HG03066 (cell line): ENCODE measurements at regions not wholly inside any gene's neighbourhood (a gene's known extent, or its start where the extent isn't known, plus 50 kb on each side); places are given as distances from the start of the nearest gene placed in this dataset.

Experiments used
- ATAC-seq: cut with Tn5 transposase; IDR thresholded peaks from one replicate; pipeline ENCODE4 v1.9.1; 2021; ENCODE audit warnings: low read depth; ENCODE audit not compliant: unreplicated experiment

DNA sequence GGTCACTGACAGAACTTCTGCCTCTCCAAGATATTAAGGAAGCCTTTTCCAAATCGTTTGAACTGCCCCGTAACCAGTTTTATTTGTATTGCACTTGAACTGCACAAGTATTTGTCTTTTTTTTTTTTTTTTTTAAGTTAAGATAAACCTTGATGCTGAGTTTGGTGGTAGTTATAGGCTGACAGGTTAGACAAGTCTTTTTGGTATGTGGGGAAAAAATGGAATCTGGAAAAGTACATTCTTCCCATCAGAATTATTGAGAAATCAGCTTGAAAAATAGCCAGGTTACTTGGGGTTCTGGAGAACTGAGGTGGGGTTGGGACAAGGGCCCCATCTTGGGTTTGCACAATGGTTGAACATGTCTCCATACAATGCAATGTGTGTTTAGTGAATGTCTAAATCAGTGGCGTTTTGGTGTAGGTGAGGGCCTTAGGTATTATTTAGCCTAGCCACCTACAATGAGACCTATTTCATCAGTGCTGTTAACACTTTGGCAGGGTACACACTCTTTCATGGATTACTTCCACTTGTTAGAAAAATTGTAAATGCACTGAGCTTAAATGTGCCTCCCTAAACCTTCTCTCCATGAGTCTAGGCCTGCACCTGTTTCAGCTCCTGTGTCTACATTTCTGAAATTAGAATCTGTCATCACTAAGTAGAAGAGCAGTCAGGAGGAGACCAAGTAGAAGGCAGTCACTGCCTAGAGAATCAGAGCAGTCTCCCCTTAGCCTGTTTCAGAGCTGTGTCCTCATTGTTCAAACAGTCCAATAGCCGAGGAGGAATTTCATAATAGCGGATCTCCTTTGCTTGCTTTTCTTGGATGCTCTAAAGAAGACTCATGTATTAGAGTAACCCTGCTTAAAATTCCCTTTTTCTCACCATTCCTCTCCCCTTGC is 140.0 kb upstream of the HMHB1 start:
- ATAC-seq, result no peak

DNA sequence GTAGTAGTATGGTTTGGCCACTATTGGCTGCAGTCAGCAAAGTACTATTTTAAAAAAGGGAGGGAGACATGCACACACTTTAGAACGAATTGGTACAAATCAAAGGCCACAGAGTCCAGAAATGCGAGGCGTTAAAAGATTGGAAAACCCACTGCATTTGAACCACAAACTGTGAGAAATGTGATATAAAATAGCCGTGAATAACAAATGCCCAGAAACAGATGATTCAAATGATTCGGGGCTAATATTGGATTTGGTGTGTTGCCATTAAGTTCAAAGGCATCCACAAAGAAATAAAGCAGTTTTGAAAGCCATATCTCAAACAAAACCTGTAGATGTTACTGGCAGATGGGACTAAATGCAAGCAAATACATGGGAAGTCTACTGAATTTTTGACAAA is 140.9 kb upstream of the HMHB1 start:
- no peak for ATAC-seq

- ATAC-seq, result no peak
These were observed 146.1 kb upstream of the HMHB1 start for GRCh38 chr5:143665866-143666265.

DNA sequence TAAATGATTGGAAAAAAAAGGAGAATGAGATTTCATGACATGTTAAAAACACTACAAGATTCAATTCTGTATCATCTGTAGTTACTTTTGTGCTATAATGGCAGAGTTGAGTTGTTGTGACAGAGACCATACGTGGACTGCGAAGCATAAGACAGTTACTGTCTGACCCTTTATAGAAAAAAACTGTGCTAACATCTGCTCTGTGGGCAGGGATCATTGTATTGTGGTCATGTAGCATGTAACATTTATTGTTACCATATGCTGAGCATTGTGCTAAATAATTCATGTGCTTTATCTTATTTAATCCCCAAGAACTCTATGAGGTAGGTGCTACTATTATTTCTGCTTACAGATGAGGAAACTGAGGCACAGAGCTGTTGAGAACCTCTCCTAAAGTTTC is 147.3 kb upstream of the HMHB1 start:
- ATAC-seq, result no peak

DNA sequence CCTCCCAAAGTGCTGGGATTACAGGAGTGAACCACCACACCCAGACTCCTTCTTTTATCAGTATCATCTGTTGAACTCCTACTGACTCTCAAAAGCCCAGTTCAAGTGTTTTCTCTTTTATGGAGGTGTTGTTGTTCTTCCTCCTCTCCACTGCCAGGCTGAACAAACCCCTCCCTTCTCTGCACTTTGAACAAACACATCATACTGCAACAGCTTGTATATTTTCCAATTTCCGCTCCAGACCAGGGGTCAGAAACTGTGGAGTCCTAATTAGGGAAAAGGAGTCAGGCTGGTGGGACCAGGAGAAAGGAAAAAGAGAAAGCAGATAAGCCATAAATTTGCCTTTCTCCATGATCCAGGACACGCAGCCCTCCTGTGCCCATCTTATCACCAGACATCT is 148.1 kb upstream of the HMHB1 start:
- ATAC-seq, result no peak

- no peak for ATAC-seq
These were observed 149.9 kb upstream of the HMHB1 start for GRCh38 chr5:143662020-143662419.

DNA sequence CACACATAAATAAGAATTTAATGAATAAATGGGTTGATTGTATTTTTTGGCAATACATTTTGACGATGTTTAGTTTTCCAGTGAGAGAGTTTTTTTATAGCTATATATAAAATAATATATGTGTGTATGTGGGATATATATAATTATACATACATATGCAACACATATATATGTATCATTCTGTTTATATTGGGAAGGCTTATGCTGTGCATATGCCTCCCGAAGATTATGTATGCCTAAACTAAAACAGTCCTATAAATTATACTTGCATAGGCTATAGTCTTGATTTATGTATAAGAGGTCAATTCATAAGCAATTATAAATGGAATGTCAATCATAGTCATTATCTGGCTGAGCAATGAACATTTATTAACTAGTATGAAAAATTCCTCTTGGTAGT is 151.3 kb upstream of the HMHB1 start:
- ATAC-seq, result no peak

GRCh38 chr5:143659599-143660238 is 152.2 kb upstream of the HMHB1 start:
- ATAC-seq, result no peak

DNA sequence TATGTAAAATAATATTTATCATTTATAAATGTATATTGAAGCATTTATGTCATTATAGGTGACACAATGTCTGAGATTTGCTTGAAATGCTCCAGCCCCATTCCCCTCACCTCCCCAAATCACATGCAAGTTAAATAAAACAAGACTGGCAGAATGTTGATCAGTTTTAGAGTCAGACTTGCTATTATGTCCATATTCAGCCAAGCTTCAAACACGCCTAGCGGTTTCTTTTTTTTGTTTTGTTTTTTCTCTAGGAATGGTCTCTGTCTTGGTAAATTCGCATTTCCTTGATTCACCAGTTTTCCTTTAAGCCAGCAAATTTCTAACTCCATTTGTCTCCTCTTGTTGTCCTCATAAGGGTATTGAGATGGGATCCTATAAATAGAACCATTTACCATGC is 153.0 kb upstream of the HMHB1 start:
- ATAC-seq, result no peak

GRCh38 chr5:143657647-143658285 is 154.2 kb upstream of the HMHB1 start:
- ATAC-seq, result no peak

- ATAC-seq, result no peak
These were observed 158.1 kb upstream of the HMHB1 start for GRCh38 chr5:143653766-143654282.

DNA sequence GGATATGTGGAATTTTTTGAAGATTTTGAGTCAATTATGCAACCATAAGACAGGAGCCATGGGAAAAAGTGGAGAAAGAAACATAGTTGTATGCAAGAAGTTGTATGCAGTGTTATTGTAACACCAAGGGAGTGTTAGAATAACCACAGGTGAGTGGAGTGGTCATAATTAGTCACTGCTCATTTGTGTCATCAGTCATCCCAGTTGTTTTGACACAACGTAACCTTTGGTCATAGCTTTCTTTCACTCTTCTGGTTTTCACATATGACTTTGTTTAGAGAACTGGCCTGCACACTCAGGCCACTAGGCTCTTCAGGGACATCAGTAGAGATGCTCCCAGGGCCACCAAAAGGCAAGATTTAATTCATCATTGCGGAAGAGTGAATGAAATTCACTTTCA is 158.7 kb upstream of the HMHB1 start:
- ATAC-seq, result no peak

DNA sequence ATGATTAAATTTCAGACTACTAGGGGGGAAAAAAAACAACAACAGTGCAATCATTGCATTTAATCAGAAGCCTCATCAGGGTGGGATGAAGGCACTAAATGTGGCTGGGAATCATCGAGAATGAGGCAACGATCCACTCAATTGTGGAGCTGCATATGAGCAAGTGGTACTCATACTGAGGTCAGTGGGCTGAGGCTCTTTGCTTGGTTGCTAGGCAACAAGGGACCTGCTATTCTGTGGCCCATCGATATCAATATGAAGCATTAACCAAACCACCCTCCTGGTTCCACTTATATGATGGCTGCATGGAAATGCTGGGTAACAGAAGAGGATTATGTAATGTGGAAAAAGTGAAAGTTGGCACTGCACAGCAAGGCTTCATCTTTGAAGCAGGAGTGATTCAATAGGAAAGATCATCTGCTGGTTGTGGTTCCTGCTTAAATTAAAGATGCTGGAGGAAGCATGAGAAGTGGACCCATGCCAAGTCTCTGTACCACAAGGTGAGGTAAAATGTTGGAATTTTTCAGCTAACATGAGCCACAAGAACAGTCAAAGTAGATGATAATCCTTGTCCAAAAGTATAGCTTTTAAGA is 159.8 kb upstream of the HMHB1 start:
- ATAC-seq, result no peak

GRCh38 chr5:143649937-143650621 is 161.9 kb upstream of the HMHB1 start:
- no peak for ATAC-seq

DNA sequence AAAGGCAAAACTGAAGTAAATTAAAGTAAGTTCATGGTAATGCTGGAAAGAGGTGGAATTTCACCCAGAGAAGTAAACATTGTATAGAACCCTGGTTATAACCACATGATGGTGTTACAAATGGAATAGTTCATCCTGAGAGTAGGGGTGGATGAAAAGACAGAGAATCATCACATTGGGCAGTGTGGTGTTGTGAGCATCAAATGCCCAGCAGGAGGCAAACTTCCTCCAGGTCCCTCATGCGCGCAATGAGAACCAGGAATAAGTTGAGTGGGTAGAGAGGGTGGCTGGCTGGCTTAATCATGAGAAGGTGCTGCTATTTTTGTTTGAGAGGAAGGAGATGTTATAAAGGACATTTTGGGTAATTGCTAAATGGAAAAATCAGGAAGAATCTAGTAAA is 163.3 kb upstream of the HMHB1 start:
- no peak for ATAC-seq

DNA sequence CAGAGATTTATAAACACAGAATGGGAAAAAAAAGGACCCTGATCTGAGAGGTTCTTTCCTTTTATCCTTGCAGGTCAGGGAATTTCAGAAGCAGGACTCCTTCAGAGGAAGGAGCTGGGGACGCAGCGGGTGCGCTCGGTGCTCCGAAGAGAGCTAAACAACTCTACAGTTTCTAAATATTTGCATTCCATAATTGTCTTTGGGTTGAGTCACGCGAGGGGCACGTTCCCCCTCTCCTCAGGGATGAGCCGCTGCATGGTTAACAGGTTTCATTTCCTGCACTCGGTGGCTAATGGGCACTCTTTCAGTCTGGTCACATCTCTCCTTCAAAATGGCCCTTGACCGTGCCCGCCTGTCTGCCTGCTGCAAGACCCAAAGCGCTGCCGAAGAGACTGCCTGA is 165.0 kb upstream of the HMHB1 start:
- no peak for ATAC-seq

GRCh38 chr5:143645356-143645755 is 166.6 kb upstream of the HMHB1 start:
- no peak for ATAC-seq

DNA sequence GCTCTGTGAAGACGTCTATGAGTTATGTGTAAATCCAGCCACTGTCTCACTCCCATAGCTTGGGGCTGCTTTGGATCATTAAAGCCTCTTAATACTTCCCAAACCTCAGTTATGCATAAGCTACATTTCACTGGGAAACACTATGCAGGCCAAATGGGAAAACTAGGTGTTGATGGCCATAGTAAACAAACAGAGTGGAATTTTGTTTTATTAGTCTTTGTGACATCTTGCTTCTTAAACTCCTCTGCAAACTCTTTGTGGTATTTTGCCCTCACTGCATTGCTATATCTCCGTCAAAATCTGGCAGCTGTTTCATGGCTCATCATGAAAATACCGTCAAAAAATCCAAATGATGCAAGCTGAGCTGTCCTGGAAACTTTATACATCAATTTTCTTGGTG is 167.2 kb upstream of the HMHB1 start:
- no peak for ATAC-seq

GRCh38 chr5:143642791-143643190 is 169.2 kb upstream of the HMHB1 start:
- no peak for ATAC-seq

DNA sequence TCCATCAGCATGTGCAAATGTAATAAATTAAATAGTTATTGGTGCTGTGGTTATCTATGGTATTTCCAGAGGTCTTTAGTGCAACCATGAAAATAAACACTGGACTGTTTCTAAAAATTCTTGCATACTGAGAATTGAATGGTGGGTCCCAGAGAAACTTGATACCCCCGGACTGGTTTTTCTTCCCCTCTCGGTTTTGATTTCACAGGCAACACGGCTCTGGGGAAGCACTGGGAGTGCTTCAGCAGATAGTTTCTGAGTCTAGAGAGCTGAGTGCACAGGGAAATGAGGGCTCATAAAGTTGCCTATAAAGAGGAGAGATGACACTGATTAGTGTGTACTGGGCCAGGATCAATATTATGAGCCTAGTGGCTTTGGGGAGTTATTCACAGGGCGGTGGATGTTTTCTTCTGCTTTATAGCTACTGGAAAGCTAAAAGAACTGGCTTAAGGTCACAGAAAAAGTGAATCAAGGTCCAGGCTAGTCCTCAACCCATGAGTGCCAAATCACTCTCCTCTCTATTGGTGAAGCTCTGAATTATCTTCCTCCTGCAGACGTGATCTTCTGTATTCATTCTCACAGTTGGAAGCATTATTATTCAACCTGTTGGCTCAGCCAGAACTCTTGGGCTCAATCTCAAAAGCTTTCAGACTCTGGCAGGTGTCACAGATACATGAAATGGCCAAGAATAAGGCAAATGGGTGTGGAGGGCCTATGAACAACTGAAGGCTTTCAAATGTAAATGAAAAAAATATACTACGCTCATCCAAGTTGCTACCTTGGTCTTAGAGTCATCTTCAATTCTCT is 170.2 kb upstream of the HMHB1 start:
- ATAC-seq, result no peak
